ENCODE measurements at regions not wholly inside any gene's neighbourhood (a gene's known extent, or its start where the extent isn't known, plus 50 kb on each side); places are given as distances from the start of the nearest gene placed in this dataset.

DNA sequence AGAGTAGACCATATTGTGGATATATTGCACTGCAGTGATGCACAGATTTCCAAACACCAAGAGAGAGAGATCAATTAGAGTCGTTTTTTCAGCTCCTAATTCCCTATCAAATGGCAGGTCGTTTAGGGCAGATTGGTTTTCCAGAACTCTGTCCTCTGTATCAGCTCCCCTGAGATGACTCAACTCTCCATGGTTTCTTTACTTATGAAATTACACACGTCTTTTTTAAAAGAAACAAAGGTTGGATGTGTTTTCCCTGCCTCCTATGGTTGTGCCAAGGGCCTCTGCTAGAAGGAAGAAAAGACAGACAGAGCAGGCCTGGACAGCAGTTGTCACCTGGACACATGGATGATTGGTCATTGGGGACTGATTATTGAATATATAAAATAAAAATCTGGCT lies 478.1 kb upstream of the NBEA start:
- TF ChIP-seq ZNF565 (CRISPR knock-in tag; conservative IDR thresholded peaks at IDR 0.05; ENCODE audit: low read depth) (no peak), ZFP30 (CRISPR knock-in tag; IDR thresholded peaks at IDR 0.05) (no peak), ZFP3 (CRISPR knock-in tag; IDR thresholded peaks at IDR 0.05) (no peak), ESRRG (CRISPR knock-in tag; IDR thresholded peaks at IDR 0.05) (no peak), ISL1 (CRISPR knock-in tag; IDR thresholded peaks at IDR 0.05) (no peak), RARB (CRISPR knock-in tag; IDR thresholded peaks at IDR 0.05) (no peak), PPARA (CRISPR knock-in tag; IDR thresholded peaks at IDR 0.05; ENCODE audit: borderline replicate concordance) (no peak), ZNF70 (CRISPR knock-in tag; IDR thresholded peaks at IDR 0.05) (no peak)
- TF ChIP-seq, protein P1, sequence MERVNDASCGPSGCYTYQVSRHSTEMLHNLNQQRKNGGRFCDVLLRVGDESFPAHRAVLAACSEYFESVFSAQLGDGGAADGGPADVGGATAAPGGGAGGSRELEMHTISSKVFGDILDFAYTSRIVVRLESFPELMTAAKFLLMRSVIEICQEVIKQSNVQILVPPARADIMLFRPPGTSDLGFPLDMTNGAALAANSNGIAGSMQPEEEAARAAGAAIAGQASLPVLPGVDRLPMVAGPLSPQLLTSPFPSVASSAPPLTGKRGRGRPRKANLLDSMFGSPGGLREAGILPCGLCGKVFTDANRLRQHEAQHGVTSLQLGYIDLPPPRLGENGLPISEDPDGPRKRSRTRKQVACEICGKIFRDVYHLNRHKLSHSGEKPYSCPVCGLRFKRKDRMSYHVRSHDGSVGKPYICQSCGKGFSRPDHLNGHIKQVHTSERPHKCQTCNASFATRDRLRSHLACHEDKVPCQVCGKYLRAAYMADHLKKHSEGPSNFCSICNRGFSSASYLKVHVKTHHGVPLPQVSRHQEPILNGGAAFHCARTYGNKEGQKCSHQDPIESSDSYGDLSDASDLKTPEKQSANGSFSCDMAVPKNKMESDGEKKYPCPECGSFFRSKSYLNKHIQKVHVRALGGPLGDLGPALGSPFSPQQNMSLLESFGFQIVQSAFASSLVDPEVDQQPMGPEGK (CRISPR knock-in tag; IDR thresholded peaks at IDR 0.05; ENCODE audit: borderline replicate concordance): no peak

Measured in SK-N-SH treated with all-trans-retinoic acid at 6 μM for 48 hours (cell line).